ENCODE measurements at regions not wholly inside any gene's neighbourhood (a gene's known extent, or its start where the extent isn't known, plus 50 kb on each side); places are given as distances from the start of the nearest gene placed in this dataset.
A peak's percentile ranks its signal among the peaks of the same experiment; 100 is the strongest.
"Not testable (repeated sequence)": the region's sequence is repeated elsewhere in the genome, so short reads cannot be mapped to it uniquely, and the experiment has no call there.

- peak; percentile 98 for FAIRE-seq
These were observed 78.0 kb upstream of the PNPT1 start for GRCh38 chr2:55771612-55772011.

GRCh38 chr2:55768991-55769390 lies 75.3 kb upstream of the PNPT1 start:
- no peak for FAIRE-seq

GRCh38 chr2:55766947-55767346 lies 73.3 kb upstream of the PNPT1 start:
- FAIRE-seq, result no peak

GRCh38 chr2:55765708-55766107 lies 72.1 kb upstream of the PNPT1 start:
- not testable (repeated sequence) for FAIRE-seq

GRCh38 chr2:55763721-55764120 lies 70.1 kb upstream of the PNPT1 start:
- no peak for FAIRE-seq

GRCh38 chr2:55761526-55761925 lies 67.9 kb upstream of the PNPT1 start:
- no peak for FAIRE-seq

- no peak for FAIRE-seq
These were observed 67.4 kb upstream of the PNPT1 start for GRCh38 chr2:55761024-55761423.

GRCh38 chr2:55760125-55760524 lies 66.5 kb upstream of the PNPT1 start:
- FAIRE-seq, result no peak

- no peak for FAIRE-seq
These were observed 65.8 kb upstream of the PNPT1 start for GRCh38 chr2:55759271-55759921.

GRCh38 chr2:55751966-55752365 lies 58.3 kb upstream of the PNPT1 start:
- no peak for FAIRE-seq

GRCh38 chr2:55743583-55743982 lies 49.9 kb upstream of the PNPT1 start:
- no peak for FAIRE-seq

Data from A204.1 (cell line).